HG03565 (cell line): ENCODE measurements at regions not wholly inside any gene's neighbourhood (a gene's known extent, or its start where the extent isn't known, plus 50 kb on each side); places are given as distances from the start of the nearest gene placed in this dataset.
"Not testable (repeated sequence)": the region's sequence is repeated elsewhere in the genome, so short reads cannot be mapped to it uniquely, and the experiment has no call there.

Source experiments
- ATAC-seq: cut with Tn5 transposase; IDR thresholded peaks from one replicate; pipeline ENCODE4 v1.9.1; 2021; ENCODE audit warnings: mild to moderate bottlenecking, moderate library complexity; ENCODE audit not compliant: unreplicated experiment

DNA sequence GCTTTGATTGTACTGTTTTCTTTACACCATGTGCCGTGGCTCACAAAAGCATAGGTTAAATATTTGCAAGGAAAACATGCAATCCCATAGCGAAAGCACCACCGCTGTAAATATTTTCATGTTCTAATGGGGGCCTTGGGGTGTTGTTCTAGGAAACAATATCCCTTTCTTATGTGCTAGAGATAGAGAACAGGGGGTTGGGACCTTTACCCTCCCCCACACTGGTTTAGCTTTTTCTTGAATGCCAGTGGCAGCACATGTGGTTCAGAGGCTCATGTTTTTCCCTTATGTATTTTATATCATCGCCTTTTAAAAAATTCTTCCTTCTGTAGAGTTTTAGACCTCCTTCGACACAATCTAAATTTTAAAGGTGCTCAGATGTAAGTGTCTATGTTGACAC lies 422.6 kb upstream of the TENM3 start:
- ATAC-seq: no peak

DNA sequence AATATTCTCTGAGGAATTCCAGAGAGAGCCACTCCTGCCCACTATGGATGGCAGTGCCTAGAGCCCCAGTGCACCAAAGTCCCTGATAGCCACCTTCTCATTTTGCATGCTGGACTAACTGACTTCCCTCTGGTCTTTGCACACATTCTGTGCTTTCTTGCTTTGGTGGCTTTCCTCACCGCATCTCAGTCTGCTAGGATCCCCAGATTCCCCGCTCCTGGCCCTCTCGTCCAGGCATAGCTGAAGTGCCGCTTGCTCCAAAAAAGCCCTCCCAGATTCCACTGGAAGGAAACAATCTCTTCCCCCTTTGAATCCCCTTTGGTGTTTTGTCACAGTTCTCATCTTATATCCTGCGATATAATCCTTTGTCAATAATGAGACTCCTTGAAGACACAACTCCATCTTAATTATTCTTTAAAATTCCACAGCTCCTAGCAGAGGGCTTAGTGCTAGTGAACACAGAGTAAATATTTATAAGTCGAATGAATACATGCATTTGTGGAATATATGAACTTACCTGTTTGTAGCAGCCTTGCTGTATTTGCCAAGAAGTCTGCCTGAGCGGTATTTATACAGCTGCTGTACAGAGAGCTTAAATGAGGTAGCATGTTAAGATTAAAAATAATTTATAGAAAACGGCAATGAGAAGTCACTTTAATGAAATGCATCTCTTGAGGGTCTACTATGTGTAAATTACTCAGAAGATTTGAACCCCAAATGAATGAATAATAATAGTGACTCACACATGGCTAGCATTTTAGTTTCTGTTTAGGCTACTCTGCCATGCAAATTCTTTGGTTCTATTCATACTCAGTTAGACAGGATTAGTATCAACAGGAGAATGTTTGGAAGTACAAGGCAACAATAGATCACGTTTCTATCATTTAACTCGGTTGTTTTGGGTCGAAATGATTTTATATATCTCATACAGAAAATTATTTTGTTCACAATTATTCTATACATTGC lies 421.9 kb upstream of the TENM3 start:
- no peak for ATAC-seq

DNA sequence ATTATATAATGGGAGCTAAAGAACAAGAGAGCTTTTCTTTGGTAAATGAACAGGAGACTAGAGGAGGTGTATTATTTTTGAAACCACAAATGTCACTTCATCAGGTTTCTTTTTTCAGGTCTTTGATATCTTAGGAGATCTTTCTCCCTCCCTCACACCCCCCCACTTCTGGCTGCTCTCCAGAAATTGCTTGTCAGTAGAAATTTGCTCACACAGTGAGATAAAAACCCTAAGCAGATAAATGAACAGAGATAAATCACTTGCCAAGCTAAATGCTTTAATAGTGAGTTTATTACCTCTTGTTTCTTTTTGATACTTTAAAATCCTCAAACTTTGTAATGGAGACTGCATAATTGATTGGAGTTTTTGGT lies 421.2 kb upstream of the TENM3 start:
- no peak for ATAC-seq

DNA sequence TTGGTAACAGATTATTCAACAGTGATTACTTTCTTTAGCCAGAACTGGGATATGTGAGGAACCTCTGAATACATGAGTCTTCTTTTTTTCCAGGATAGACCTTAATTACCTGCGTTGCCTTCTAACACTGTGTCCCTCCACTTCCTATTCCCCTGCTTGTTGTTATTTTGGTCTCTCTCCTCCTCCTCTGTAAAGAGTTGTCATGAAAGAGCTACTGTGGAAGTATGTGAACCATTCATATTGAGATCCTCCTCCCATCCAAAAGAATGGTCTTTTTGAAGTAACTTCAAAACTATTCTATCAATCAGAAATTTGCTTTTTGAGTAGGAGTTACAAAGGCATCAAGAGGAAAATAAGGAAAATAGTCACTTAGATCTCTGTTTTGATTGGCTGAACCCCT lies 420.0 kb upstream of the TENM3 start:
- ATAC-seq: no peak

DNA sequence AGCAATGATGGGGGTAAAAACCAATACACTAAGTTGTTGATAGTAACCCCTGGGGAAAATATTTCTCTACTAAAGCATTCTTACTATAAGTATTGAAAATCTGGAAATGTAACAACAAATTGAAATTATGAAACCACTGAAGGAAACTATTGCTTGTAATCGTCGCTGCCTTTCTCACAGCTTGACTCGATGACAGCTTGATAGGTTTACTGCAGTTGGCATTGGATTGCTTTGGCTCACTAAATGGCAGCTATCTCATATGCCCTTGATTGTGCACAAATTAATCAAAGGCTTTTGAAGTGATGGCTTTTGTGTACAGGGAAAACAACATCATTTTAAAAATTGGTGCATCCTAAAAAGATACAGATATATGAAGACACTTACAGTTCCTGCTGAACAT lies 419.6 kb upstream of the TENM3 start:
- ATAC-seq: no peak

DNA sequence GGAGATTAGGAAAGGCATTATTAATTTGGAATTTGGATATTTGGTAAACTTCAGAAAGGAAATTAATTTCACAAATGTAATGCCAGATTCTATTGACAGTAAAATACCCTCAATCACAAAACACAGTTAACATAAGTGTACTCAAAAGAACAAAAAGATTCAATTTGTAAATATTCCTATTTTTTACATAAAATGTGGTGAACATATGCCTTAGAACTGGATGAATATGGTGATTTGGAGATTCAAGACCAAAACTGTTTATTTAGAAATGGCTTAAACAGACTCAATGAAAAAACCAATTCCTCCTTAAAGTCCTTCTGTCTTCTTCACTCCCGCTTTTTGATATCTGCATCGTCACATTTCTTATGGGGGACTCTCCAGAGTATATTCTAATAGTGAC lies 417.6 kb upstream of the TENM3 start:
- ATAC-seq: no peak

DNA sequence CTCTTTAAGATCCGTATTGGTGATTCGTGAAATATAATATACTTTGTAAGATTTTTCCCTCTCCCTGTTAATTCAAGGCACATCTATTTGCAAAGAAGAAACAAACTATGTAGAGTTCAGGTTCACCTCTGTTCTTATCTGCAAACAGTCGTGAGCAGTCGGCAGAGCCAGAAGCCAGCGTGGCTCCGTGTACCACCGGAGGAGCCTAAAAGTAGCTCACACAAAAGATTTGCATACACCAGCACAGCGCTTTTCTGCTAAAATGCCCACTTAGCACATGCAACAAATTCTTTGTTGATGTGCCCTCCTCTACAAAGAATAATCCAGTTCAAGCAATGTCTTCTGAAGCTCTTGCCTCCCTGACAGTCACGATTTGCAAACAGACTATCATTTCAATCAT lies 416.0 kb upstream of the TENM3 start:
- ATAC-seq: no peak

DNA sequence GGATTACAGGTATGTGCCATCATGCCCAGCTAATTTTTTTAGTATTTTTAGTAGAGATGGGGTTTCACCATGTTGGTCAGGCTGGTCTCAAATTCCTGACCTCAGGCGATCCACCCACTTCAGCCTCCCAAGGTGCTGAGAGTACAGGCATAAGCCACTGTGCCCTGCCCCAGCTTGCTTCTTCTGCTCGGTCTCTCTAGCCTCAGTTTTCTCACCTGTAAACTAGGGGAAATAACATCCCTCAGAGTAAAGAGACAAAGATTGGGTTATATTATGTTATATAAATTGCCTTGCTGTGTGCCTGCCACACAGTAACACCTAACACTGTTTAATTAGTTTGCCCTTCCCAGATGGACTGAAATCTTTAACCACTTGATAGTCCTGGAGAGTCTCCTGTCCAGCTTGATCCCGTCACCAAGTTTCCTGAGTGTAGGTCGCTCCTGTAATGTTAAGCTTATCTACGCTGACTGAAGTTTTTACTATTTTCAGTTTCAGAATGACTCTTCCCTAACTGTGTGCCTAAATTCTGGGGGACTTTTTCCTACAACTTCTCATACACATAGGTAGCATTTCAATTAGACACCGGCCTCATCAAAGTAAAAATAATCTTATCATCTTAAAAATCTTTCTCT lies 412.7 kb upstream of the TENM3 start:
- peak; percentile 89 for ATAC-seq

DNA sequence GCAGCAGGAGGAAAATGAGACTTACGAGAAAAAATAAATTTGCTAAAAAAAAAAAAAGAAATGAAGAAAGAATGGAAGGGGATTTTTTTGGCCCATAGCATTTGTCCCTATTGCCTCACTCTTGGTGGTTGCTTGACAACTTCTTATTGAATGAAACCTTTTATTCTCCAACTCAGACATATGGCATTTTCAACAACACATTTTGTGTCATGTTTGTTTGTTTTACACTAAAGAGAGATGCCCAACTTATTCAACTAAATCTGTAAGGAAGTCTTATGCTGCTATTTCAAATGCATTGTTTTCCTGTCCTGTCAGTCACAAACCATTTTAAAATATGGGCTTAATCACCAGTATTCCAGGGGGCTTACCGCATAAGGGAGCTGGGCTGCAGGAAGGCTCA lies 409.1 kb upstream of the TENM3 start:
- ATAC-seq: no peak

DNA sequence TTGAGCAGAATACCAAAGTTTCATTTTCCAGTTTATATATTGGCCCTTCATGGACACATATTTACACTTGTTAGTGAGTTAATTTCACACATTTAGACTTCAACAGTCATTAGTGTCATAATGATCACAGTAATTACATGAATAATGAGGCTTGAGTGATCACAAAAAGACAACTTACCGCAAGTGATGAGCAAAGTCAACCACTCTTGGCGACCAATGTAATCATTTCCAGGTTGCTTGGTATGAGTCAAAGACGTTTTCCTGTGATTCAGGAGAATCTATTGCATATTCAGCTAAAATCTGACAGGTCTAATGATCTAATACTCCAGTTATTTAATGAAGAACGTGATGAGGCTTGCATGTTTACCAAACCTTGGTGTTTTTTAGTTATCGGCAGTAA lies 407.9 kb upstream of the TENM3 start:
- ATAC-seq: no peak

DNA sequence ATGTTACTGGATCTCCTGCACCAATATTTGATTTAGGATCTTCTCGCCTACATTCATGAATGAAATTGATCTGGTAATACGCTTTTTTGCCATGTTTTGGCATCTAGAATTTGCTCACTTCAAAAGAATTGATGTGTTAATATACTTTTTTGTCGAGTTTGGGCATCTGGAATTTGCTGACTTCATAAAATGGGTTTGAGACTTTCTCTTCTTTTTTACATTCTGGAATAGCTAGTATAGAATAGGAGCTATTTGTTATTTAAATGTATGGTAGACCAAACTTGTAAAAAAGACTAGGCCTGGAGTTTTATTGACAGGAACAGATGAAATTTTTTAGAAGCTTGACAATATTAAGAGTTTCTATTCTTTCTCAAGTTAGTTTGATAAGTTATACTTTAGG lies 404.9 kb upstream of the TENM3 start:
- no peak for ATAC-seq

DNA sequence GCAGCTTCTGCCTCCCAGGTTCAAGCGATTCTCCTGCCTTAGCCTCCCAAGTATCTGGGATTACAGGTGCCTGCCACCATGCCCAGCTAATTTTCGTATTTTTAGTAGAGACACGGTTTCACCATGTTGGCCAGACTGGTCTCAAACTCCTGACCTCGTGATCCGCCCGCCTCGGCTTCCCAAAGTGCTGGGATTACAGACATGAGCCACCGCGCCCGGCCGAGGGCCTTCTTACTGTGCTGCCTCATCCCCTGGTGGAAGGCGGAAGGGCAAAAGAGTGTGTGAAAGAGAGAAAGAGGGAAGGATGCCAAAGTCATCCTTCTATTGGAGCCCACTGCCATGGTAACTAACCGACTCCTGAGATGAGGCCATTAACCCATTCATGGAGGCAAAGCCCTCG lies 399.4 kb upstream of the TENM3 start:
- not testable (repeated sequence) for ATAC-seq

DNA sequence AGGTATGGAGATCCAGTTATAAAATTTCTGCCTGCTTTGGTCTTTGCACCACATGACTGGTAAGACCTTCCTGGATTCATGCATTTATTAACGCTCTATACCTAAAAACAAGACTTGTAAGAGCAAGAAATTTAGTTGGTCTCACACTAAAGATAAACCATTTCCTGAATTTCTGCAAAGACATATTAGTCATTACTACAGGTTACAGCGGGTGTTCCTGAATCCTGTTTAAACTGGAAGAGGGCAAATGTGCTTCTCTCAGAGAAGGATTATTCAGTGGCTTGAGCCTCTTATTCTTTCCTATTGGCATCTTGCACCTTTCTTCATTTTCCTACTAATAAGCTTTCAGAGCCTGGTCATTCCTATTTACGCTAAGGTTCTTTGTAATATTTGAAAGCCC lies 397.6 kb upstream of the TENM3 start:
- no peak for ATAC-seq

DNA sequence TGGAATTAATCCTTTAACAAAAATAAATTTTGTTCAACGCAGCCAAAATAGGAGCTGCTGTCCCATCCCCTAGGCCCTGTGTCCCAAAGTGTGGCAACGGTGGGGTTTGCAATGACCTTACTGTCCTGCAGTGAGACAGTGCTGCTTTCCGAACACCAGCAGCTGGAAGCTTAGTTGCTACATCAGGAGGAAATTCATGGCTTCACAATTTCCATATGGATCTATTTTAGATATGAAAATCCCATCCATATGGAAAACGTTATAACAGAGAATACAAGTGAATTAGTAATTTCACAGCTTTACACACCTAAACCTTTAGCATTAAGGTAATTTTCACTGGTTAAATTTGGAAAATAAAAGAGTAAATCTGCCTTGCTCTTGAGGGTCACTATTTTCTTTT lies 396.3 kb upstream of the TENM3 start:
- no peak for ATAC-seq

DNA sequence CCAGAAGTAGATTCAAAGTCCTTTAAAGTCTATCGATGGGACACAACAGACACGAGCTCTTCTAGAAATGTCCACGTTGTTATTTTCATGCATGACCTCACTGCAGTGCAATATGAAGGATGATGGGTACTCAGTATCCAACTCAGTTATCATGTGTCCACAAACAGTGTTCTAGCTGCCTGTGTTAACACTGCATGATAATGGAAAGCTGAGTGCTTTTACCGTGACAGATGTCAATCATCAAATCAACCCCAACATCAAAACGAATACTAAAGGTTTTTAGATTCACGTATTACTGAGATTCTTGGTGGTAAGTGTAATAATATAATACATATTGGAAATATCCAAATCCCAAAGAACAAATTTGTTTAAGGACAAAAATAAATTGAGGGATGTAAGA lies 394.8 kb upstream of the TENM3 start:
- no peak for ATAC-seq

DNA sequence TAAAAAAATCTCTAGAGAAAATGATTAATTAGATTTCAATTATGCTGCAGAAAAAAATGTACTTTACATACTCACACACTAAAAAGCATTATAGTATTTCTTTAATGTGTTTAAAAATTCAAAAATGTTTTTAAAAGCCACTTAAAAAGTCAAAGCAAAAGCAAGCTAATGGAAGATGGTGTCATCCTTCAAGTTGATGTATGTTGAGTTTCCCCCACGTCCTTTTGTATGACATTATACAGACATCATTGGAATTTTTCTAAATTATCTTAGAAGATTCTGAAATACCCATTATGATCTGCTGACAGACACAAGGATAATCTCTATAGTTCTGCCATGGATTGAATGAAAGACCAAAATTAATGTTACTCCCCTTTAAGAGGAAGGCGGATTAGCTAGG lies 393.7 kb upstream of the TENM3 start:
- no peak for ATAC-seq

DNA sequence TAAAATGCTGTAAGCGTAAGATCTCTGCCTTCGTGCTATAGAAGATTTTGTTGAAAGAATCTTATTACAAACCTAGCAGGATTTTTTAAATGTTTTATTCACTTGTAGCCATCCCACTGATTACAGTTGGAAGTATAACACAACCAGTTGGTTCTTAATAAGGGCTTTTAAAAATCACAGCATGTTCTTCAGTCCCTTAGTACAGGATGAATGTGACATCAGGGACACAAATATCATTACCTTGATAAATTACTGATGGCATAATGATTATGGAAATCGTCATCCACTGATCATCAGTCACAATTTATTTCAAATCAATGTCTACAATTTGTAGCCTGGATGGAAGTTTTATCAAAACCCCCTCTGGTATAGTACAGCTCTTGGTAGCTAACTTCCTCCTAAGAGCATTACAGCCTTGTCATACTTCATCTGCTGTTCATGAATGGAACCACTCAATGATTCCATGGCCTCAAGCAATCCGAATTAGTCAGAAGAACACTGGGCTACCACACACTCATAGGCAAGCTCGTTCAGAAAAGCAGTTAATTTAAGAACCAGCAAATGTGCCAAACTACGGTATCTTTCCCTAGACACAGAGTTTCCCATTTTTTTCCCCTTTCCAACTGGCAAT lies 389.2 kb upstream of the TENM3 start:
- no peak for ATAC-seq

DNA sequence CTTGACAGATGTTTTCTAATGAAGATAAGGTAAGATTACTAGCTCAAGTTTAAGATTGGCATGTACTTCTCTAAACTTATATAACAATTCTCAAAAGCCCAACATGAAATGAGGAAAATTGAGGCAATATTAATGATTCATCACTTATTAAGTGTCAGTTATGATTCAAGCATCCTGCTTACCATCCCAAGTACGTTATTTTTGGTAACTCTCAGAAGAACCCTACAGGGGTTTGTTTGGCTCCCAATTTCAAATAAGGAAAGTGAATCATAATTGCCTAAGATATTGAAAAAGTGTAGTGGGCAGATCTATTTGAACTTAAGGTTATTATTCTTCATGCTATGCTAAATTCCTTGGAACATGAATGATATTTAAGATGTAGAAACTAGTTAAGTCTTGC lies 387.9 kb upstream of the TENM3 start:
- ATAC-seq: no peak

DNA sequence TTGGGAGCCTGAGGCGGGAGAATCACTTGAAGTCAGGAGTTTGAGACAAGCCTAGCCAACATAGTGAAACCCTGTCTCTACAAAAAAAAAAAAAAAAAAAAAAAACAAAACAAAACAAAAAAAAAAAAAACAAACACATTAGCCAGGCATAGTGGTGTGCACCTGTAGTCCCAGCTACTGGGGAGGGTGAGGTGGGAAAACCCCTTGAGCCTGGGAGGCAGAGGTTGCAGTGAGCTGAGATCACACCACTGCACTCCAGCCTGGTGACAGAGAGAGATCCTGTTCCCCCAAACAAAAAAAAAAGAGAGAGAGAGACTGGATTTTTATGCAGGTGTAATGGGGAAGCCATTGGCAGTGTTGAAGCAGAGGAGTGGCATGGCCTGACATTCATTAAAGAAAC lies 385.7 kb upstream of the TENM3 start:
- ATAC-seq: not testable (repeated sequence)

DNA sequence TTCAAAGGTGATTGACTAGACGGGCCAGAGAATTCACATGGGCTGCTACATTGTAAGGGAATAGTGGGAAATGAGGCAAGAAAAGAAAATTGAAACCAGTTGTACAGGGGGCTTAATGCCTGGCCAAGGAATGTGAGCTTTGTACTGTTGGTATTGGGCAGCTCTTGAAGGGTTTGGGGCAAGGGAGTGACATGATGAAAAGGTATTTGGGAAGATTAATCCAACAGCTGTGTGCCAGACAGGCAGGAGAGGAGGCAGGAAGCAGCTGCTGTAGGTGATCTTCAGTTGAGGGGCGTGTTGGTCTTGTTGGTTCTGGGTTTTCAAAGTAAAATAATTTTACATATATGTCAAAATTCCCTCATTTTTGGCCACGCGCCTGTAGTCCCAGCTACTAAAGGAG lies 384.5 kb upstream of the TENM3 start:
- ATAC-seq: no peak

DNA sequence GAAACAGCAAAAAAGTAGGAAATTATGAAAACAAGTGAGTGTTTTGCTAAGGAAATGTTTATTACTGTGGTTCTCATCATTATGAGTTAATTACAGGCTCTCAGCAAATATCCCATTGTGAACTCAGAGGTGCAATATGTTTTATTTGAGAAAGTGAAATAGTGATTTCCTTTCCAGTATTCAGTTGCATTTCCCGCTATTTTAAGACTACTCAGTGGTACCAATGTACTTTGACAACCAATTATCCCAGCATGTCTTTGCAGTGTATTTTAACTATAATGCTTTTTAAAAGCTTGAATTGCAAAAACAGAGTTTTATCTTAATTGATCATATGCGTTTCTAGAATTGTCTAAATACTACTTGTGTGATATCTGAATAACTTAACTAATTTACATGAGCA lies 383.8 kb upstream of the TENM3 start:
- ATAC-seq: no peak

DNA sequence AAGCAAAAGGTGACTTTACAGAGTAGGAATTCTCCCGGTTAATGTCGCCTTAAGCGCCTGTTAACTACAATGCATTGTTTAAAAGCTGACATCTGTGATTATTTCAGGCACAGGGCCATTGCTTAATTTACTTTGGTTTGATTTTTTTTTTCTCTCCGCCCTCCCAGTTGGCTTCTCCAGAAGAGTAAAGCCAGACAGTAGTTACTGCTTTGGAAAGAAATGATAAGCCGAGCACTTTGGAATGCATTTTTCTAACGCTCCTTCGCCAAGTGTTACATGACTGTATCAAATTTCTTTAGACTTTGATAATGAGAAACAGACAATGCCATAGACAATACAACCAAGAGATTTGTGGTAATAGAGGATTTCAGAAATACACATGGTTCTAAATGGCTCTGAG lies 383.0 kb upstream of the TENM3 start:
- no peak for ATAC-seq
